ENCODE measurements at regions not wholly inside any gene's neighbourhood (a gene's known extent, or its start where the extent isn't known, plus 50 kb on each side); places are given as distances from the start of the nearest gene placed in this dataset.

DNA sequence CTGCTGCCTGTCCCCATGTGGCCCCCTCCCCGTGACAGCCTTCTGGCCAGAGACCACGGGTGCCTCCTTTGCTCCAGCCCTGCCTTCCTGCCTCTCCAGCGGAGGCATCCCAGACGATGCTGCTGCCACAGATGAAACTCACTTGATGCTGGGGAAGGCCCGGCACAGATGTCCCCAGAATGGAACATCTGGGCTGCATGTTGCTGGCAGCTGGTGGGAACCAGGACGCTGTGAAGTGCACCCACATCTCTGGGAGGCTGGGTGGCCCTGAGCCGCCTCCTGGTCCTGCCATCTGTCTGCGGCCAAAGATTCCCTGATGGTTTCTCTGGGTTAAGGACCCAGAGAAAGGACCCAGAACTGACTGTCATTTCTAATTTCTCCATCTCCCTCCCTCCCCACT is 51.9 kb upstream of the PTPRS start:
- TF ChIP-seq, protein P1, sequence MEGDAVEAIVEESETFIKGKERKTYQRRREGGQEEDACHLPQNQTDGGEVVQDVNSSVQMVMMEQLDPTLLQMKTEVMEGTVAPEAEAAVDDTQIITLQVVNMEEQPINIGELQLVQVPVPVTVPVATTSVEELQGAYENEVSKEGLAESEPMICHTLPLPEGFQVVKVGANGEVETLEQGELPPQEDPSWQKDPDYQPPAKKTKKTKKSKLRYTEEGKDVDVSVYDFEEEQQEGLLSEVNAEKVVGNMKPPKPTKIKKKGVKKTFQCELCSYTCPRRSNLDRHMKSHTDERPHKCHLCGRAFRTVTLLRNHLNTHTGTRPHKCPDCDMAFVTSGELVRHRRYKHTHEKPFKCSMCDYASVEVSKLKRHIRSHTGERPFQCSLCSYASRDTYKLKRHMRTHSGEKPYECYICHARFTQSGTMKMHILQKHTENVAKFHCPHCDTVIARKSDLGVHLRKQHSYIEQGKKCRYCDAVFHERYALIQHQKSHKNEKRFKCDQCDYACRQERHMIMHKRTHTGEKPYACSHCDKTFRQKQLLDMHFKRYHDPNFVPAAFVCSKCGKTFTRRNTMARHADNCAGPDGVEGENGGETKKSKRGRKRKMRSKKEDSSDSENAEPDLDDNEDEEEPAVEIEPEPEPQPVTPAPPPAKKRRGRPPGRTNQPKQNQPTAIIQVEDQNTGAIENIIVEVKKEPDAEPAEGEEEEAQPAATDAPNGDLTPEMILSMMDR (IDR thresholded peaks at IDR 0.05) = no peak
- Histone ChIP-seq H3K27ac (no peak overlapping the region), H3K4me3 (no peak overlapping the region), H3K27me3 (peaks cover 0 to 29% (median 0%) of the 10 kb centered on the region in 4 donors), H3K9me3 (no peaks in the 10 kb centered on the region), H3K4me1 (no peaks in the 10 kb centered on the region), H3K36me3 (no peaks in the 10 kb centered on the region)
- intact Hi-C loops (cut with DNase I) = no loop called here
- DNase-seq (no peak), FAIRE-seq (no peak), ATAC-seq (no peak)
- WGBS, 2 donors = 43% methylated on average over 8 of the region's 8 CpGs

DNA sequence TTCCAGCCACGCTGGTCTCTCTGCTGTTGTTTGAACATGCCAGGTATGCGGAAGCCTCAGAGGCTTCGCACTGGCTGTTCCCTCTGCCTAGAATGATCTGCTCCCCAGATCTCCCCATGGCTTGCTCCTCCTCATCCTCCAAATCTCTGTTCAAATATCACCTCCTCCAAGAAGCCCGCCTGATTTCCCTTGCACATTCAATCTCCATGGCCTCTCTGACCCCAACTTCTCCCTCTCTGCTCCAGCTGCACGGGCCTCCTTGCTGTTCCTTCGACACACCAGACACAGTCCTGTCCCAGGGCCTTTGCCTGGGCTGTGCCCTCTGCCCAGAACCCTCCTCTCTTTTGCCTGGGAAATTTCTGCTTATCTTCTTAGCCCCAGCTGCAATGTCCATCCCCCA is 52.5 kb upstream of the PTPRS start:
- Histone ChIP-seq H3K4me3 (no peak overlapping the region), H3K27ac (no peak overlapping the region), H3K4me1 (no peaks in the 10 kb centered on the region), H3K9me3 (no peaks in the 10 kb centered on the region), H3K36me3 (no peaks in the 10 kb centered on the region), H3K27me3 (peaks cover 0 to 29% (median 0%) of the 10 kb centered on the region in 4 donors)
- ATAC-seq (no peak), FAIRE-seq (no peak), DNase-seq (no peak)
- WGBS, 2 donors = 60 to 67% methylated on average over 6 of the region's 6 CpGs
- intact Hi-C loops (cut with DNase I) = no loop called here
- TF ChIP-seq, protein P1 (IDR thresholded peaks at IDR 0.05) = no peak

DNA sequence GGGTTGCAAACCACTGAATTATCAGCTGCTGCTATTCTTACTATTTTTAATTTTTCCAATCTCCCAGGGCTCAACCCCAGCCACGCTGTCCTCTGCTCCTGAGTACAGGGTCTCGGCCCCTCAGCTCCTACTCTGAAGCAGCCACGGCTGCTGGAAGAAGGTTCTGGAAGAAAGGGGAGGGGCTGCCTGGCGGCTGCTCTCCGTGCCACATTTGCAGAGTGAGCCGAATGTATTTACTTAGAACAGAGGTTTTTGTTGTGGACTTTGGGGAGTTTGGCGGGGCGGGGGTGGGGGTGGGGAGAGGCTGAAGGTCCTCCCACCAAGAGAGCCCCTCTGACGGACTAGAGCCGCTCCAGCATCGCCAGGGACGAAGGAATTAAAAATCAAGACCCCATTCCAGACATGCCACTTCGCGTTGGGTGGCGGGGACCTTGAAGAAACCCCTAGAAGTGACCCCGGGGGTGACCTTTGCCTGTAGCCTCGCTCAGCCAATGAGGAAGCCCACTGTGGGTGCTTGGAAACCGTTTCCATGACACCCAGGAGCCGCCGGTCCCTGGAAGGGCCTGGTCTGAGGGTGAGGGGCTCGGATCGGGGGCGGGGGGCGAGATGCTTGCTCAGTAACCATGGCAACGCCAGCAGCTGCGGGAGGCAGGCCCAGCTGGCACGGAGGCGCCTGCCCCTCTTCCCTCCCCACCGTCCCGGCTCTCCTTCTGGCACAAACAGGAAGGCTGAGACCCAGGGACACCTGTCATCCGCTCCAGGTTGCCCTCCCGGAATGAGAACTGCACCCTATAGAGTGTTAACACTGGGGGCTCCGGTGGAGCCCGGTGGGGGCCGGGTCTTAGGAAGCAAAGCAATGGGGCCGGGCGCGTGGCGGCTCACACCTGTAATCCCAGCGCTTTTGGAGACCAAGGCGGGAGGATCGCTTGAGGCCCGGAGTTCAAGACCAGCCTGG is 54.2 kb upstream of the PTPRS start:
- Histone ChIP-seq H3K4me3 (no peak overlapping the region), H3K4me1 (no peaks in the 10 kb centered on the region), H3K36me3 (no peaks in the 10 kb centered on the region), H3K9me3 (no peaks in the 10 kb centered on the region), H3K27ac (no peak overlapping the region), H3K27me3 (peaks cover 0 to 29% (median 0%) of the 10 kb centered on the region in 4 donors)
- WGBS, 2 donors = 11 to 12% methylated on average over 43 of the region's 43 CpGs
- no peak for ATAC-seq
- intact Hi-C loops (cut with DNase I) = no loop called here
- no peak for DNase-seq
- FAIRE-seq = no peak
- TF ChIP-seq, protein P1 (IDR thresholded peaks at IDR 0.05) = no peak

DNA sequence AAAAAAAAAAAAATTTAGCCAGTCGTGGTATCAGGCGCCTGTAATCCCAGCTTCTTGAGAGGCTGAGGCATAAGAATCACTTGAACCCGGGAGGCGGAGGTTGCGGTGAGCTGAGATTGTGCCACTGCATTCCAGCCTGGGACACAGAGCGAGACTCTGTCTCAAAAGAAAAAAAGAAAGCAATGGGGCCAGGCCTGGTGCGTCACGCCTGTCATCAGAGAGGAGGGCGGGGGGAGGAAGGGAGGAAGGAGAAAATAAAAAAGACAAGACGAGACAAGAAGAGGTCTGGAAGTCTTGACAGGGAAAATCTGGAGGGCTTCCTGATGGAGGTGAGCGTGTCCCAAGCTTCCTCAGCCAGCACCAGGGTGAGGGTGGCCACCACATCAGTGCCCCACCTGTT is 54.9 kb upstream of the PTPRS start:
- no peak for FAIRE-seq
- TF ChIP-seq, protein P1 (IDR thresholded peaks at IDR 0.05) = no peak
- ATAC-seq = no peak
- intact Hi-C loops (cut with DNase I) = no loop called here
- no peaks in the 10 kb centered on the region for H3K9me3 ChIP-seq
- 29 to 34% methylated on average over 10 to 11 of the region's 11 CpGs for WGBS, 2 donors
- H3K4me1 ChIP-seq = no peaks in the 10 kb centered on the region
- no peak overlapping the region for H3K27ac ChIP-seq
- H3K4me3 ChIP-seq = no peak overlapping the region
- no peak for DNase-seq
- H3K27me3 ChIP-seq = peaks cover 0 to 29% (median 0%) of the 10 kb centered on the region in 4 donors
- H3K36me3 ChIP-seq = no peaks in the 10 kb centered on the region
